ENCODE measurements at regions not wholly inside any gene's neighbourhood (a gene's known extent, or its start where the extent isn't known, plus 50 kb on each side); places are given as distances from the start of the nearest gene placed in this dataset.

- no peak for FAIRE-seq
Measured at GRCh38 chr6:14903176-14904038, 342.5 kb upstream of the JARID2 start.

GRCh38 chr6:14905201-14905600, 340.7 kb upstream of the JARID2 start:
- no peak for FAIRE-seq

- no peak for FAIRE-seq
Measured at GRCh38 chr6:14906621-14907020, 339.2 kb upstream of the JARID2 start.

GRCh38 chr6:14910692-14911547, 334.9 kb upstream of the JARID2 start:
- no peak for FAIRE-seq

- FAIRE-seq: no peak
Measured at GRCh38 chr6:14912226-14912625, 333.6 kb upstream of the JARID2 start.

- no peak for FAIRE-seq
Measured at GRCh38 chr6:14912706-14913105, 333.2 kb upstream of the JARID2 start.

GRCh38 chr6:14913931-14914330, 331.9 kb upstream of the JARID2 start:
- FAIRE-seq: no peak

- no peak for FAIRE-seq
Measured at GRCh38 chr6:14915888-14916832, 329.7 kb upstream of the JARID2 start.

- FAIRE-seq: no peak
Measured at GRCh38 chr6:14917109-14917910, 328.6 kb upstream of the JARID2 start.

GRCh38 chr6:14918200-14918907, 327.5 kb upstream of the JARID2 start:
- no peak for FAIRE-seq

- FAIRE-seq: no peak
Measured at GRCh38 chr6:14919038-14919670, 326.7 kb upstream of the JARID2 start.

- FAIRE-seq: no peak
Measured at GRCh38 chr6:14920276-14920675, 325.6 kb upstream of the JARID2 start.

- FAIRE-seq: no peak
Measured at GRCh38 chr6:14921170-14921569, 324.7 kb upstream of the JARID2 start.

- FAIRE-seq: no peak
Measured at GRCh38 chr6:14921878-14922671, 323.8 kb upstream of the JARID2 start.

- no peak for FAIRE-seq
Measured at GRCh38 chr6:14922706-14923460, 323.0 kb upstream of the JARID2 start.

GRCh38 chr6:14924126-14925024, 321.5 kb upstream of the JARID2 start:
- FAIRE-seq: no peak

GRCh38 chr6:14925025-14925698, 320.7 kb upstream of the JARID2 start:
- no peak for FAIRE-seq
